OCI-LY1 (cell line): ENCODE measurements at regions not wholly inside any gene's neighbourhood (a gene's known extent, or its start where the extent isn't known, plus 50 kb on each side); places are given as distances from the start of the nearest gene placed in this dataset.

ENCODE experiments used
- H2AFZ ChIP-seq: fragments of 200-600 bp; sonication (generic), shearing (Covaris generic); 2 replicates; pipeline ENCODE4 v1.6.0; 2014; ENCODE audit warnings: antibody characterized with exemption, mild to moderate bottlenecking, low read length
- H3F3A ChIP-seq: fragments of 200-600 bp; sonication (generic), shearing (Covaris generic); 2 replicates; pipeline ENCODE4 v1.6.0; 2014; ENCODE audit warnings: mild to moderate bottlenecking, antibody characterized with exemption, low read length, moderate library complexity; ENCODE audit not compliant: insufficient read depth
- H3K27ac ChIP-seq: fragments of 200-600 bp; sonication (generic); 2 replicates; pipeline ENCODE4 v1.5.1; 2014; ENCODE audit warnings: low read length, mixed run types, mild to moderate bottlenecking, low read depth; ENCODE audit not compliant: poor library complexity, severe bottlenecking
- H3K27me3 ChIP-seq: fragments of 200-600 bp; sonication (generic); 2 replicates; pipeline ENCODE4 v1.6.0; 2014; ENCODE audit warnings: antibody characterized with exemption, mild to moderate bottlenecking, low read length, moderate library complexity; ENCODE audit not compliant: insufficient read depth
- H3K36me3 ChIP-seq: fragments of 200-600 bp; sonication (generic); 2 replicates; pipeline ENCODE4 v1.6.1; 2014; ENCODE audit warnings: mild to moderate bottlenecking, antibody characterized with exemption, low read length, moderate library complexity, mixed read lengths; ENCODE audit not compliant: insufficient read depth
- H3K4me1 ChIP-seq: fragments of 200-600 bp; sonication (generic); 2 replicates; pipeline ENCODE4 v1.5.1; 2014; ENCODE audit warnings: mild to moderate bottlenecking, low read length, moderate library complexity; ENCODE audit not compliant: insufficient read depth, severe bottlenecking
- H3K4me2 ChIP-seq: fragments of 200-600 bp; sonication (generic), shearing (Covaris generic); 2 replicates; pipeline ENCODE4 v1.6.1; 2014; ENCODE audit warnings: low read length
- H3K4me3 ChIP-seq: fragments of 200-600 bp; sonication (generic); 2 replicates; pipeline ENCODE4 v1.5.1; 2014; ENCODE audit warnings: low read length, low read depth, mild to moderate bottlenecking, mixed read lengths; ENCODE audit not compliant: poor library complexity, severe bottlenecking
- H3K79me2 ChIP-seq: fragments of 200-600 bp; shearing (Covaris generic); 2 replicates; pipeline ENCODE4 v1.6.1; 2016; ENCODE audit warnings: mixed run types, low read length, mixed read lengths; ENCODE audit not compliant: insufficient read depth
- H3K9ac ChIP-seq: fragments of 200-600 bp; sonication (generic), shearing (Covaris generic); 2 replicates; pipeline ENCODE4 v1.6.1; 2014; ENCODE audit warnings: mild to moderate bottlenecking, low read length, mixed read lengths
- H3K9me2 ChIP-seq: fragments of 200-600 bp; sonication (generic), shearing (Covaris generic); 2 replicates; pipeline ENCODE4 v1.6.1; 2014; ENCODE audit warnings: low read depth, mild to moderate bottlenecking, low read length, mixed read lengths
- H3K9me3 ChIP-seq: fragments of 200-600 bp; shearing (Covaris generic); 2 replicates; pipeline ENCODE4 v1.6.1; 2014; ENCODE audit warnings: low read length, mixed read lengths
- H4K20me1 ChIP-seq: fragments of 200-600 bp; sonication (generic), shearing (Covaris generic); 2 replicates; pipeline ENCODE4 v1.6.0; 2016; ENCODE audit warnings: mild to moderate bottlenecking, low read length; ENCODE audit not compliant: insufficient read depth
- EZH2 ChIP-seq: fragments of 200-600 bp; sonication (generic), shearing (Covaris generic); IDR thresholded peaks from 2 replicates; pipeline ENCODE4 v1.8.0; 2017; ENCODE audit warnings: borderline replicate concordance, mixed run types, mild to moderate bottlenecking, antibody characterized with exemption, low read length, moderate library complexity, mixed read lengths
- TF ChIP-seq, protein P1 (sequence below): fragments of 200-600 bp; sonication (generic), shearing (Covaris generic); IDR thresholded peaks from 2 replicates; pipeline ENCODE4 v1.5.1; 2017; ENCODE audit warnings: mild to moderate bottlenecking, antibody characterized with exemption, low read length, moderate library complexity, mixed read lengths

DNA sequence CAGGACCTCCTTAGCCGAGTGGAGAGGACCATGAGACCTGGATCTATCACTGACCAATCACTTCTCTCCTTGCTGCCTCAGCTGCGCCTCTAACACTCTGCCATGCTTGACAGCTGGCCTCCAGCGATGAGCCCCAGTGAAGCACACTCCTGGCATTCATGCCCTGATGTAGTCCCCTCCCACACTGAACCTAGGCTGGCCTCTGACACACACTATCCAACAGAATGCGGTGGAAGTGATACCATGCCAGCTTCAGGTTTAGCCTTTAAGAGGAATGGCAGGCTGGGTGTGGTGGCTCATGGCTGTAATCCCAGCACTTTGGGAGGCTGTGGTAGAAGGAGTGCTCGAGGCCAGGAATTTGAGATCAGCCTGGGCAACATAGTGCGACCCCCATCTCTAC lies 73.7 kb upstream of the LAPTM4A start:
- Histone ChIP-seq H3K4me3 (no peak overlapping the region), H3K27me3 (peaks cover 9% of the 10 kb centered on the region; the same call in 1 of the 2 replicates)
- TF ChIP-seq EZH2 = no peak
- TF ChIP-seq, protein P1, sequence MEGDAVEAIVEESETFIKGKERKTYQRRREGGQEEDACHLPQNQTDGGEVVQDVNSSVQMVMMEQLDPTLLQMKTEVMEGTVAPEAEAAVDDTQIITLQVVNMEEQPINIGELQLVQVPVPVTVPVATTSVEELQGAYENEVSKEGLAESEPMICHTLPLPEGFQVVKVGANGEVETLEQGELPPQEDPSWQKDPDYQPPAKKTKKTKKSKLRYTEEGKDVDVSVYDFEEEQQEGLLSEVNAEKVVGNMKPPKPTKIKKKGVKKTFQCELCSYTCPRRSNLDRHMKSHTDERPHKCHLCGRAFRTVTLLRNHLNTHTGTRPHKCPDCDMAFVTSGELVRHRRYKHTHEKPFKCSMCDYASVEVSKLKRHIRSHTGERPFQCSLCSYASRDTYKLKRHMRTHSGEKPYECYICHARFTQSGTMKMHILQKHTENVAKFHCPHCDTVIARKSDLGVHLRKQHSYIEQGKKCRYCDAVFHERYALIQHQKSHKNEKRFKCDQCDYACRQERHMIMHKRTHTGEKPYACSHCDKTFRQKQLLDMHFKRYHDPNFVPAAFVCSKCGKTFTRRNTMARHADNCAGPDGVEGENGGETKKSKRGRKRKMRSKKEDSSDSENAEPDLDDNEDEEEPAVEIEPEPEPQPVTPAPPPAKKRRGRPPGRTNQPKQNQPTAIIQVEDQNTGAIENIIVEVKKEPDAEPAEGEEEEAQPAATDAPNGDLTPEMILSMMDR = no peak

DNA sequence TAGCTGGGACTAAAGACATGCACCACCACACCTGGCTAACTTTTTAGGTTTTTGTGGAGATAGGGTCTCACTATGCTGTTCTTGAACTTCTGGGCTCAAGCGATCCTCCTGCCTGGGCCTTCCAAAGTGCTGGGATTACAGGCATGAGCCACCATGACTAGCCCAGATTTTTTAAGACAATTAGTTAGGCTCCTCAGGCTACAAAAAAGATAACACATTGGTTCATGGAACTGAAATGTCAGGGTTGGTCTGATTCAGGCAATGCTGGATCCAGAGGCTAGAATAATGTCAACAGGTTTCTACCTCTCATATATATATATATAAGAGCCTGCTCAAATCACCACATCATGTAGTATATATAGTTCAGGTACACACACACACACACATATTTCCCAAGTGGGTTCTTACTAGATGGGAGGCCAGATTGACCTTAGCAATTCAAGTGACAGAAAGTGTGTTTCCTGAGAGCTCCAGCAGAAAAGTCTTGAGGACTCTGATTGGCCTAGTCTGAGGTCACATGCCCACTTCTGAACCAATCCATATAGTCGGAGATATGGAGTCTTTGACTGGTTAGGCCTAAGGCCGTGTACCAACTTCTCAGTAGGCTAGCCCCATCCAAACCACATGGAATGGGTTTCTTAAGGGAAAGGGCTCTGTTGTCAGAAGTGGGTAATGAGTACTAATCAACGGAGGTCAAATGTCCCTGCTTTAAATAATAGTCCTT lies 72.6 kb upstream of the LAPTM4A start:
- no peaks in the 10 kb centered on the region for H3K4me1 ChIP-seq
- H3K9ac ChIP-seq = no peak overlapping the region
- peaks cover 9% of the 10 kb centered on the region; the same call in 1 of the 2 replicates for H3K27me3 ChIP-seq
- no peak overlapping the region for H3K4me2 ChIP-seq
- H4K20me1 ChIP-seq = no peaks in the 10 kb centered on the region
- no peak overlapping the region for H3K27ac ChIP-seq
- H3K9me2 ChIP-seq = no peaks in the 10 kb centered on the region
- H3K4me3 ChIP-seq = no peak overlapping the region
- H2AFZ ChIP-seq = no peak overlapping the region
- TF ChIP-seq, protein P1 = no peak
- no peak for TF ChIP-seq EZH2
- H3F3A ChIP-seq = no peaks in the 10 kb centered on the region
- no peaks in the 10 kb centered on the region for H3K79me2 ChIP-seq
- H3K9me3 ChIP-seq = no peaks in the 10 kb centered on the region
- no peaks in the 10 kb centered on the region for H3K36me3 ChIP-seq

More for the DNA sequence above, 73.7 kb upstream of the LAPTM4A start:
- H3K4me1 ChIP-seq = no peaks in the 10 kb centered on the region
- no peaks in the 10 kb centered on the region for H3K79me2 ChIP-seq
- H3K9me3 ChIP-seq = no peaks in the 10 kb centered on the region
- H3K36me3 ChIP-seq = no peaks in the 10 kb centered on the region
- H4K20me1 ChIP-seq = no peaks in the 10 kb centered on the region
- H3K27ac ChIP-seq = no peak overlapping the region
- no peak overlapping the region for H3K9ac ChIP-seq
- no peaks in the 10 kb centered on the region for H3F3A ChIP-seq
- no peak overlapping the region for H3K4me2 ChIP-seq
- H3K9me2 ChIP-seq = no peaks in the 10 kb centered on the region
- H2AFZ ChIP-seq = no peak overlapping the region

DNA sequence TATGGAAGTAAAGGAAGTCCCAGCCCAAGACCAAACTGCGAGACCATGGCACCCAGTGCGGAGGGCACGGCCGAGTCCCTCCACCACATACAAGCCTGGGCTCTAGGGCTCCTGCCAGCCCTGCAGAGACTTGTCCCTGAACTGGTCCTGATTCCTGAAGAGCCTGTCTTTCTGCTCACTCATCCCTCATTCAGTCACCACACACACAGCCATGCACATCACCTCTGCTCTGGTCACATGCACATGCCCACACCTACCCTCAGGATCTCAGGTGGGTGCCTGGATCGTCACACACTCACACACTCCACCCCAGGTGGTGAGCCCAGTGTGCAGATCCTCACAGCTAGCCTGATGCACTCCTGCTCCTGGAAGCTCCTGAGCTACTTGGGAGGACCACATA lies 71.4 kb upstream of the LAPTM4A start:
- H4K20me1 ChIP-seq = no peaks in the 10 kb centered on the region
- H3K27ac ChIP-seq = no peak overlapping the region
- no peaks in the 10 kb centered on the region for H3F3A ChIP-seq
- no peak for TF ChIP-seq EZH2
- TF ChIP-seq, protein P1 = no peak
- H3K4me1 ChIP-seq = no peaks in the 10 kb centered on the region
- H3K9me3 ChIP-seq = no peaks in the 10 kb centered on the region
- no peaks in the 10 kb centered on the region for H3K79me2 ChIP-seq
- no peaks in the 10 kb centered on the region for H3K36me3 ChIP-seq
- no peaks in the 10 kb centered on the region for H3K9me2 ChIP-seq
- H3K4me2 ChIP-seq = no peak overlapping the region
- H3K4me3 ChIP-seq = no peak overlapping the region
- H3K9ac ChIP-seq = no peak overlapping the region
- no peak overlapping the region for H2AFZ ChIP-seq
- H3K27me3 ChIP-seq = peaks cover 9% of the 10 kb centered on the region; the same call in 1 of the 2 replicates
